DMS 273 (cell line): ENCODE measurements at regions not wholly inside any gene's neighbourhood (a gene's known extent, or its start where the extent isn't known, plus 50 kb on each side); places are given as distances from the start of the nearest gene placed in this dataset.

Experiments
- DNase-seq: peaks from one replicate; lab custom pipeline; 2025; ENCODE audit not compliant: unreplicated experiment; lab: John Stamatoyannopoulos, UW

DNA sequence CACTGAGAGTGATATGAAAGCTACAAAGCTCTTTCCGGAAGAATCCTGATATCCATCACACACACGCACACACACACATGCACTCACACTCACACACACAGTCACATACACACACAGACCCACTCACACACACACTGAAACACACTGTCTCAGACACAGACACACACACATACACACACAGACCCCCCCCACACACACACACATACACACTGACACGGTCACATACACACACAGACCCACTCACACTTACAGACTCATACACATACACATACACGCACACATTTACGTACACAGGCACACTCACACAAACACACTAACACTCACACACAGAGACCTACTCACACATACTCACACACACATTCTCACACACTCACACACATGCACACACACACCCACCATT lies 58.6 kb downstream of the LIG4 start:
- DNase-seq, result no peak

DNA sequence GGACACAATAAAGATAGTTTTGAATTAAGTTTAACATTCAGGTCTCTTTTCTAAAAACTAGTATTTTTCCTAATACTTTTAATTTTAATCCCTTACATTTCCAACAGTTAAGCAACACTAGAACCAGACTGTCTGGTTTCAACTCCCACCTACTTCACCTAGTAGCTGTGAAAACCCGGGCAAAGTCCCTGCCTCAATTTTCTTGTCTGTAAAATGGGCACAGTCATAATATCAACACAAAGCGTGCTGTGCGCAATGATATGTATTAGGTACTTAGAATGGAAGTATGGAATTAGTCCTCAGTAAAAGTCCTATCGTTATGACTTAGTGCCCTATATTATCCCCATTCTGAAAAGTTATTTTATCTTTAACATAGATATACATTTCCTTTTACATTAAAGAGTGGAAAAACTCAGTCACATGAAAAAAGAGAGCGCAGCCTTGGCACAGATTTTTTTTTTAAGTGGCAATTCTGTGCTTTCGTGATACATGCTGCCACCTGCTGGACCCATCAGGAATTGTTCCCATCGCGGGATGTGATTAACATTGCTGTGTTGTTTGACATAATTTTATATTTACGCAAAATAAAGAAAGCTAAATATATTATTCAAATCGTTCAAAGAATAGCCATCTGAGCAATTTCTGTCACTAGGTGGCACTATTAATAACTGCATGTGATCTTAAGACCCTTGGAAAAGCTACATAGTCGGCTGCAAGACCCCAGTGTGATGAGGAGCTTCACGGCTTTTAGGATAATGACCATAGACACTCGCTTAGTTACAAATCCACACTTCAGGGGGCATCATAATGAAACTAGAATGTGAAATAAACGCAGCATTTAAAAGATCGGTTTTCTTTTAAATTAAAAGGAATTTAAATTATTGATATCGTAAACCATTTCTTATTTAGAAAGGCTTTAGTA lies 59.9 kb downstream of the LIG4 start:
- DNase-seq, result peak; percentile 53

DNA sequence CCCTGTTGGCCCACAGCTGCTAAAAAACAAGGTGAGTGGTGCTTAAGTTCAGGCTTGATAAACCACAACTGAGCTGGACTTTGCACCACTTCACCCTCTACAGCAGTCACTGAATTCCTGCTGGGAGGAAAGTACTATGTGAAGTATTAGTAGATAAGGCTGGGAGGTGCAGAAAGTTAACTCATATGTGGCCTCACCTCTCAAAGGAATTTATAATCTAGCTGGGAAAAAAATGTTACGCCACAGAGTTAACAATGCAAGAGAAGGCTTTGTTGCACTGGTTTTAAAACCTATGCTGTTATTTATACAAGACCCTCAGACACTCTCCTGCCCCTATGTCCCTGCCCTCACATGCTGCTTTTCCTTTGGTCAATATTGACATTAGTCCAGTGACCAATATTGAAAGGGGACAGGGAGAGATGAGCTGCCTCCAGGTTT lies 60.9 kb downstream of the LIG4 start:
- no peak for DNase-seq

DNA sequence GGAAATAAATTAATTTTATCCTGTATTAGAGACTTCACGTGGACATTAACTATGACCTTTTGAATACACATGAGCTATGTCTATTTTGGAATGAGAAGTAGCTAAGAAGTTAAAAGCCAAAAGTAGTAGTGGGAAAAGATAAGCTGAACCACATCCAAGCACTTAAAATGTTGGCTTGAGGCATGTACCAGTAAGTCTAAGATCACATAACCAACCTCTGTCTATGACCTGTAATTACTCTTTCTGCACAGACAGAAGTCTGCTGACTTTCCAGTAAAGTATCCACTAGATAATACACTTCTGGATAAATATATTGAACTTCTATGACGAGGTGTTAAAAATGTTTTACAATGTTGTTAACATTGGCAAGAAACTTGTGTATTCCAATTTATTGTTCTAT lies 68.7 kb downstream of the LIG4 start:
- DNase-seq, result no peak

DNA sequence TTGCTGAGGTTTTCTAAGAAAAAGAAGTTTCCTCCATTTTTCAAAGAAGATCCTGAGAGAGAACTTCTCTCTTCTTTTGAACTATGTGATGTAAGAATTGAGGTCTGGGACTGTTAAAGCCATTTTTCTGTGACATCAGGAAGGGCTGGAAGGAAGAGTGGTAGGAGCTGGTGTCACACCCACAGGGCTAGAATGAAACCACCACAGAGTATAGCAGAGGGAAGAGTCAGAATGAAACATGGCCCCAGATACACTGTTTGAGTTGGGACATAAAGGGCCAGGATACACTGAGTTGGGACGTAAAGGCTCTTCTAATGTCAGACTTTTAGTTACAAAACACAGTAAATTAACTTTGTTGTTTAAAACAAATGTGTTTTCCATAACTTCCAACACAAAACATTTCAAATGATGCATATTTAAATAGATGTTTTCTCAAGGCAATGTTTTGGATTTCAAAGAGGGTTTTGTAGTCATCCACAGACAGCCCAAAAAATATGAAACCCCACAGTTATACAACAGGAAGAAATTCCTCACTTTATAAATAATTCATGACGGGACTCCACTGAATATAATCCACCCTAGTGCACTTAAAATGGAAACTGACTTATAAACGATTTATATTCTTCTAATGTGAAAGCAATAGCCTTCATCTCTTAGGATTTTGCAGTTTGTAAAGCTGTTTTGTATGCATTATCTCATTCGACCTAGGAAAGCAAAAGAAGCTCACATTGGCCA lies 72.5 kb downstream of the LIG4 start:
- DNase-seq, result no peak

DNA sequence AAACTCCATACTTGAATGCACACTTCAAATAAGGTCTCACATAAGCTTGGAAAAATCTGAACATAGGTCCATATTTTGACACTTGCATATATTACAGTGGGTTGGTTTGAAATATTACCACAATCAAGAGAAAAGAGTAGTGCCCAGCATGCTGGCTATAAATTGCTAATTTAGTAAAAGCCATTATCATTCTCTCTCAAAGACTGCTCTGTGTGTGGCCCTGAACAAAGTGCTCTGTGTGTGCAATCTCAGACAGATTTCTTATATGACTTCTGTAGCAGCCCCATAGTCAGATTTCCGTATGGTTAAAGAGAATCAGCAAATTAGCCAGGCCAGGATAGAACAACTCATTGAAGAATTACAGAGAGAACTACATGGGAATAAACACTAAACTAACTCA lies 78.2 kb downstream of the LIG4 start:
- DNase-seq, result no peak

DNA sequence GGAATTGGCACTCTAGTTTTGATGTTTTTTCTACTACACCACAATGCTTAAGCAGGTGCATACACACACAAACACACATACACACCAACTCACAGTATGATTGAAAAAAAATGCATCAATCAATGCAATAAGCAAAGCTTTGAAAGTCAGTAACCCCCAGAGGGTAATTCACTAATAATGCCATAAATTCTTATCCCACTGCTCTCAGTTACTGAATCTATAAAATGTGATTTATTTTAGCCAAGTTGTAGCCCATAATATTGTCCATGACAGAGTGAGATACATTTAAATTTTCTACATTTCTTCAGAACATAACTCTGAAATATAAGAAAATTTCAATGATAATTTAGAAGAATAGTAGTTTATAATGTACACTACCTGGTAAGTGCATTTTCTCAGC lies 87.9 kb downstream of the LIG4 start:
- DNase-seq, result no peak

DNA sequence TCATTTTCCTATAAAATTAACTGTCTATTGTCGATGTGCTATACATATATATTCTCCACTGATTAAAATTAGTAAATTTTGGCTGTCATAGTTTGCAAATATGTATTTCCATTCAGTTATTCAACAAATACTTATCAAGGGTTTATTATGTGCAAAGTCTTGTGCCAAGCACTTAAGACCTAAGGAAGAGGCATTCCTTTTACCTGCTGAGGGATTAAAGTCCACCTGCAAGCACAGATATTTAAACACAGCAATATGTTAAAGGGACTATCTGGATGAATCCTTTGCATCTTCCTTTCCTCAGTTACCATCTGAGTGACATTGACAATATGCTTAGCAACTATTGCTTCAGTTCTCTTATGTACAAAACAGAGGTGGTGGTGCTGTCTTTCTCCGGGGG lies 89.3 kb downstream of the LIG4 start:
- no peak for DNase-seq

DNA sequence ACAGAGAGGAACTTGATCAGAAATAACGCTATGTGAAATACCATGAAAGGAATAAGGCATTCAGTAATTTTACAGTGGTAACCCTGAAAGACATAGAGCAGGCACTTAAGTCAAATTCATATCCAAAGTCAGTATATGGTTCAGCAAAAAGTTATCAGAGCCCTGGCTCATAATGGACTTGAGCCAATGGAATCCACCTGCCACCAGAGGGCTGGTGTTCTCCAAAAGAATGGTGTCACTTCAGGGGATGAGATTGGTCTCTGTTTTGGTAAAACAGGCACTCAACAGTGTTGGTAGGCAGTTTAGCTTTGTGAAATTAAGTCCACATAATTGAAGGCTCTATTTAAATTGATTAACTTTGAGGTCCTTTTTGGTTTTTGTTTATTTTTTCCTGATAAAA lies 93.9 kb downstream of the LIG4 start:
- no peak for DNase-seq

DNA sequence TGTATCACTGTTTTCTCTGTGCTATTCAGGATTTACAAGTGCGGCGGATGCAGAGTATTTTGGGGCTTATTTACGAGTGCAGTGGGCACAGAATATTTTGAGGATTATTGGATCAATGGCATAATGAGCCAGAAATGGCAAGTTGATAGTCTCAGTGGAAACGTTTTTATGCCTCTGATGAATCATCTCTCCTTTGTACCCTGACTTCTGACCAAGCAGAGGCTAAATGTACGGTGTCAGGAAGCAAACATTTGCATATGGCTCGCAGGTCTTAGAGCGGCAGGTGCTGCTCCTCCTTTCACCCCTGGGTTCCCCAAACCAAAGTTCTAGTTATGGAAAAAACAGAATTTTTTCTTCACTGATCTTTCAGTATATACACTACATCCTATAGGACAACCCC lies 94.5 kb downstream of the LIG4 start:
- DNase-seq, result no peak

DNA sequence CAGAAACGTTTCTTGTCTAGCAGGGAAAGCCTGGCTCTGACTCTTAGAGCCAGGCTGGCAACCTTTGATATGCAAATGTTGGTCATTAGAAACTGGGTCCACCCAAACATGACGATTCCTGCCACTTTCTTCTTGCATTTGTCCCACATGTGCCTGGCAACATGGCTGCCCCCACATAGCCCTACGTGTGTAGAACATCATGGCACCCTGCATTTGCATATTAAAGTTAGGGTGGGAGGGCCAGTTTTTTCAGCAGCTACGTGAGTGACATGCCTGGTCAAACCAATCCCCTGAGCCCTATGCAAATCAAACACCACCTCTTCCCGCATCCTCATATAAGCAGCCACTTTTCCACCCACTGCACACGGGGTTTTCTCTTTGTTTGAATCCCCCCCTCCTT lies 95.0 kb downstream of the LIG4 start:
- peak; percentile 2 for DNase-seq

DNA sequence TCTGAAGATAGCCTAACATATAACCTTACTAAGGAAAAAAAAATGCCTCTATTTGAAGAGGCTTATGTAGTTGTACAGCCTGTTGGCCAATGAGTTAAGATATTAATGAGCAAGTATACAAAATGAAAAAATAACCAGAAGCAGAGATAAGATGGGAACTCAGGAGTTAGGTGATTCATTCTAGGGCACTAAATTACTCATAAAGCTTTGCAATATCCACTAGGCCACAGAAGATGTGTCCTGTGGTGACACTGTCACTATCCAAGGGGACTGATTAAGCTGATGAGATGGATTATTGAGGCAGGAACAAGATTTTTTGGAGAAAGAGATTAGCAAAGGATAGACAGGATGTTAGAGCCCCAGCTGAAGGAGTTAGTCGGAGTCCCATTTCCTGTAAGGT lies 99.6 kb downstream of the LIG4 start:
- DNase-seq, result no peak

DNA sequence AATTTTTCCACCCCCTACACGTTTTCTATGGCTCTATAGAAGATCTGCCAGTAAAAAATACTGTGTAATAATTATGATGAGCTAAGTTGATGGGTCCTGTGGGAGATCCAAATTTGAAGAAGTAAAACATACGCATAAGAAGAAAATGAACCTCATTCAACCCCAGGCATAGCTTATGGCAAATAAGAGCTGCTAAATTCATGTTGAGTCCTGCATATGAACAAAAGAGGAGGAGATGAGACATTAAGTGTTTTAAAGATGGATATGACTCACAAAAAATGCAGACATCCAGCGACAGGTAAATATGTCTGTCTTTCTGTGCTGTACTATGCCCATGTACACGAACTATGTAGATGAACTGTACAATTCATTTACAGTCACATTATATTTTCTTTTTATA lies 101.9 kb downstream of the LIG4 start:
- DNase-seq, result no peak

DNA sequence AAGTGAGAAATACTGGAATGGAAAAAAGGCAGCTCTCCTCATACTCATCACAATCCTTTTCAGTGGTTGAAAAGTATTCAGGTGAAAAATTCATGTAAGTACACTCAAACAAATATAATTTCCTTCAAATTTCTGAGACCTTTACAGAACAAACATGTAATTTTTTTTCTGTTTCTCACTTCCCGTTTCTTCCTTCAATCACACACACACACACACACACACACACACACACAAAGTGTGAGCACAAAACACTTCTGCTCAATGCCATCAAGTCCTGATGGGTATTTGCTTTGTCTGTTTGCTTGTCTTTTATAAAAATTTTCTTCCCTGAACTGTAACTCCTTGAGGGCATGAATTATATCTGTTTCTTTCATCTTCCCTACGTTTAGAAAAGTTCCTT lies 110.6 kb downstream of the LIG4 start:
- no peak for DNase-seq

DNA sequence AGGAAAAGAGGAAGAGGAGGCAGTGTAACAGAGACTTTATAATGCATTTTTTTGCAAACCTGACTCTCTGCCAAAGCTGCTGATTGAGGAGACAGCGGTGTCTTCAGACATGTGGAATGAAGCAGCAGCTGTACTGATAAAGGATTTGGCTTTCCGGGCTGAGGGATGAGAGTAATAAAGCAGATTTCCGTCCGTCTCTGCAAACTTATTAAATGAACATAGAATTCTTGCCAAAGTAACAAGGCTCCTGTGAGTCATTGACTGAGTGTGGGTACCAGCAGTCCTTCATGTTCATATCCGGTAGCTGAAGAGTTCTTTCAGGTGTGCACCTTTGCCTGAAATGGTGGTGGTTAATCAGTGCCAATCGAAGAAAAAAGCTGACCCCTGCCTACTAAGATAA lies 112.6 kb downstream of the LIG4 start:
- no peak for DNase-seq

DNA sequence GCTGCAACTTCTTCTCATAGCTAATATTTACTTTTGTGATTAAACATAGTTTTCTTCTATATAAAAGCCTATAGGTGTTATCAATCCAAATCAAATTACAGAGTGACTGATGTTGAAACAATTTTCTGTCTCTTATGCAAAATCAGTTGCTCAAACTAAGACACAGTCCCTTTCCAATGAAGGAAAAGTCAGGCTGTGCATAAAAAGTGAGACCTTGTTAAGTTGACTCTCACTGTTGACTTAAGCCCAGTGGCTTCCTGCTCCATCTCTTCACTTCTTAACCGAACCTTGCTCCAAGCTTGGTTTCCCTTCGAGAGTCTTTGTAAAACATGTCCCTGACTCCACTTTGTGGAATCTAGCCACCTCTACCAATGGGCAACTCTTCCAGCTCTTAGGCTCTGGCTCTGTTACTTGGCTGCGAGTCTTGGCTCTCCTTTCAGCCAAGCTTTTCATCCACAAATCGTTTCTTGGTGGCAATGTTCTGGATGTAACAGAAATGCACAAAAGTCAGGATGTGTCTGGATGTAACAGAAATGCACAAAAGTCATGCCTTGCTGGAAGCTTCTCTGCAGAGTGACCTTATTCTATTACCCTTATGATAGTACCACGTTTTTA lies 118.9 kb downstream of the LIG4 start:
- DNase-seq, result no peak

DNA sequence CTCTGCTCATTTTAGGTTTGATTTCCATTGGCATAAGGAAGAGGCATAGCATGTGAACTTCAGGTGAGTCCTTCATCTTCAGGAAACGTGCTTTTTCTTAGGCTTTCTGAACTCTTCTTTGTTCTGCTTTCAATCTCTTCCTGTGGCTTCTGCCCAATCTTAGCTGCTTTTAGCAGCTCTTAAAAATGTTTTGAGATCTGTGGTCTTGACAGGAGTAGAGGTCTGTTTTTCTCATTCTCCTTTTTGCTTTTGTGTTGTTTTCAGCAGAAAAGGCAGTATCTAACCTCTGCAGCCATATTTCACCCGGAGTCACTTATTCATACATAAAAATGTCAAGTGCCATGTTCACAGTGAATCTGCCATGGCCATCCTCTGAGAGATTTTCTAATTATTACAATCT lies 120.3 kb downstream of the LIG4 start:
- no peak for DNase-seq

DNA sequence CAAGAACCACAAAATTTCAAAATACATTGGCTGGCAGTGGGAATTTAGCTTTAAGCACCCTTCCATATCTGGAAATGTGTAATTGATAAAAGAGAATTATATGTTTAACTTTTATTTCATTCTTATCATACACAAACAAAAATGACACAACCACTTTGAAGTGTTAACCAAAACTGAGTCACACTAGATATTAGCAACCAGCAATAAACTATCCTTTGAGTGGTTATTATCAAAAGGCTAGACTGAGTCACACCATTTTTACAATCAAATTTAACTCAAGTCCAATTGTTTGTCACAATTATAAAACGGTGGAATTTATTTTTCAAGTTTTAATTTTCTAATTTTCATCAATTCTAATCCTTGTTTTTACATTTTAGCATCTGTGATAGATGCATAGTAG lies 121.7 kb downstream of the LIG4 start:
- no peak for DNase-seq

DNA sequence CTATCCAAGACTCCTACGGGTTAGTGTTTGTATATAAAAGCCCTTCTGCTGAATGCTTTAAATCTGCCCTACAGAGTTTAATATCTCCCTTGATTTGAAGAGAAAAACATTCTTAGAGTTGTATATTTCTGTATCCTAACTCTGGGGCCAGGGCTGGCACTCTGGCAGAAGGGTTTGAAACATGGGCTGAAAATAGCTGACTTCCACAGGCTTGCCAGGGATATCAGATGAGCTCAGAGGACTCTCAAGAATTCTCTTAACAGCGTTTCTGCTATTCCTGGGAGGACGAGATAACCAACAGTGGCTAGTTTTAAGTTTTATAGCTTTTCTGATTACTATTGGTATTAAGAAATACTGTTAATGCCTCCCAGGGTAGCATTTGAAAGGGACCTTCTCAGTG lies 127.5 kb downstream of the LIG4 start:
- DNase-seq, result no peak

DNA sequence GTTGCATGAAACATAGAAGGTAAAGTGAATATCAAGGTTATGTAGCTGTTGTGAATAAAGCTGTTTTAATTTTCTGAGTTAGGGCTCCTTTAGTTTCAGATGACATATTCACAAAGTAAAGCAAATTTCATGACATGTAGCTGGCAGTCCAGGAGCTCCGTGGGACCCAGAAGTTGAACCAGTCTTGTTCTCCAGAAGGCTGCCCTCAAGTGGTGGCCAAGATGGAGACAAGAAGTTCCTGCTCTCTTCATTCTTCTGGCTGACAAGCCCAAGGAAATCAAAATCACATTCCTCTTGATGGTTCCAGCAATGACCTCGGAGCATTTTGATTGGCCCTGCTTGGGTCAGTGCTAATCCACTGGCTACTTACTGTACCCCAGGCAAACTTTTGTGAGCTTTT lies 128.7 kb downstream of the LIG4 start:
- DNase-seq, result peak; percentile 19

DNA sequence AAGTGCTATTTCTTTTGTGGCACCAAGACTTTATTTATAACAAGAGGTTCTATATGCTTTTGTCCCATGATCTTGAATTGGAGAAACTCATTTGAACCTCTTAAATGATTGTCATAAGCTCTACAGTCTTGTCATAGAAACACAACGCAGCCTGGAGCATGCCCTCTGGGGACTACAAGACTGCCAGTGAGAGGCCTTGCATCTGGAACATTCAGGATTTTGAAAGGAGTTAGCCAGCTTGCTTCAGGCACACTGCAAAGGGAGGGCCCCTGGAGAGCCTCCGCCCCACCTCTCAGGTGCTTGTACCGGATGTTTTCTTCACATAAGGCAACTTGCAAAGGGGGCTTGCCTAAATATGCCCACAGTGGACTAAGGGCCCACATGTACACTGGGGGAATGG lies 130.5 kb downstream of the LIG4 start:
- no peak for DNase-seq

DNA sequence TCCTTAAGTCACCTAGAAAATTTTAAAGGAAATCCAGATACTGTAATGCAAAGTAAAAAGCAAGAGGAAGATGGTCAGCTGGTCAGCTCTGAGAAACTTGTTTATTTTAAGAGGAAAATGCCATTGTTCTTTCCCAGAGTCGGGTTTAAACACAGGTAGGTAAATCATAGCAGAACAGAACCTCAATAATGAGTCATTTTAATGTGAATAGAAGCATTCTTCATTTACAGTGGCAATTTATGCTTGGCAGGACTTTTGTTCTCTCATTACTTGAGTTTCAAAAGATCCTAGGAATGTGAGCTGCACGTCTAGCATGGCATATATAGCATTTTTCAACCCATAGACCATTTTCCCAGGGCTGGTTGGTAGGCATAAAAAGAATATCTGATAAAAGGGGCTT lies 132.3 kb downstream of the LIG4 start:
- no peak for DNase-seq
